Left cardiac atrium (tissue), 4 donors: ENCODE measurements at regions not wholly inside any gene's neighbourhood (a gene's known extent, or its start where the extent isn't known, plus 50 kb on each side); places are given as distances from the start of the nearest gene placed in this dataset.

Experiments used
- ATAC-seq, 2 donors: fragments of 200-7000 bp; cut with Tn5 transposase; one replicate each; pipeline ENCODE4 v1.9.1; 2020; ENCODE audit warnings: mild to moderate bottlenecking in 2 of 2, moderate library complexity in 2 of 2
- DNase-seq: peaks from one replicate; pipeline ENCODE4 v3.0.0-alpha.2; 2020
- intact Hi-C, 2 donors: fragments of 100-400 bp; cut with DNase I; formaldehyde crosslinking; loops; one replicate each; pipeline versions ENCODE4 v1.14.1 to v1.15.1; 2022 to 2023
- donor health status: DM: no; HTN: yes; CAD: no.
- donor health status: DM: no; HTN: yes; CAD: no; lungs with severe emphysema.
- donor health status: DM: yes; HTN: yes; CAD: no.
- donor health status: Dilated cardiomyopathy.

DNA sequence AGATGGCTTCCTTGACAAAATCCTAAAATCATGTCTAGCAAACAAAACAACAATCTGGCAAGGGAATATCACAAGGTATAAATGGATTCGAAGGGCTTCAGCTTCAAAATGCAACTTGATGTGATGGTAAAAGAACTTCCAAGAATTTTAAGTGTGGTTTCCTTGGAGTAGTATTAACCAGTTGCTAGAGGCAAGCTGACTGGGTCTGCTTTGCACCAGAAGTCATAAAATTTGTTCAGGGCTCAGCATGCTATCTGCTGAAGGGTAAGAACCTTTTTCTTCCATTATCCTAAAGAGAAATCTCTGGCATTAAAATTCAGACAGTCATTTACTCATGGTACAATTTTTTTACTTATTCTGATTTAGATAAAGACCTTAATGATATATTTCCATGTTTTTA, 516.7 kb downstream of the TXNL1 start:
- intact Hi-C loops = no loop called here
- DNase-seq = no peak
- ATAC-seq = no peak

GRCh38 chr18:56120782-56121181, 517.6 kb downstream of the TXNL1 start:
- DNase-seq (no peak), ATAC-seq (no peak)
- intact Hi-C loops = no loop called here

DNA sequence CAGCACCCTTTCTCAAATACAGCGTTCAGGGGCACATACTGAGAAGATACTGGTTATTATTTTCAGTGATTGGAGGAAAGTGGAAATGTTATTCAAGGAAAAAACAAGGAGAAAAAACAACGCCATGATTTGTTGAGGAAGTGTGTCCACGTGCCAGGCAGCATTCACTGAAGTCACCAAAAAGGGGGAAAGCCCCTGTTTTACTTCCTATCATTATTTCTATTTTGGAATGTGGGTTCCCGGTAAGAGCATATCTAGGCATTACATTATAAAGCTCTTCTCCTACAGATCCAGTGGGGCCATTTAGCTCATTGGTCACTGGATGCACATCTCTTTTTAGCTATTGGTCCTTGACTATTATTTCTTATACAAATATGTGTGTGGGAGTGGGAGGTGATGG, 518.7 kb downstream of the TXNL1 start:
- intact Hi-C loops = no loop called here
- ATAC-seq = no peak
- DNase-seq = no peak

GRCh38 chr18:56118422-56118821, 520.0 kb downstream of the TXNL1 start:
- intact Hi-C loops = no loop called here
- ATAC-seq (no peak), DNase-seq (no peak)

DNA sequence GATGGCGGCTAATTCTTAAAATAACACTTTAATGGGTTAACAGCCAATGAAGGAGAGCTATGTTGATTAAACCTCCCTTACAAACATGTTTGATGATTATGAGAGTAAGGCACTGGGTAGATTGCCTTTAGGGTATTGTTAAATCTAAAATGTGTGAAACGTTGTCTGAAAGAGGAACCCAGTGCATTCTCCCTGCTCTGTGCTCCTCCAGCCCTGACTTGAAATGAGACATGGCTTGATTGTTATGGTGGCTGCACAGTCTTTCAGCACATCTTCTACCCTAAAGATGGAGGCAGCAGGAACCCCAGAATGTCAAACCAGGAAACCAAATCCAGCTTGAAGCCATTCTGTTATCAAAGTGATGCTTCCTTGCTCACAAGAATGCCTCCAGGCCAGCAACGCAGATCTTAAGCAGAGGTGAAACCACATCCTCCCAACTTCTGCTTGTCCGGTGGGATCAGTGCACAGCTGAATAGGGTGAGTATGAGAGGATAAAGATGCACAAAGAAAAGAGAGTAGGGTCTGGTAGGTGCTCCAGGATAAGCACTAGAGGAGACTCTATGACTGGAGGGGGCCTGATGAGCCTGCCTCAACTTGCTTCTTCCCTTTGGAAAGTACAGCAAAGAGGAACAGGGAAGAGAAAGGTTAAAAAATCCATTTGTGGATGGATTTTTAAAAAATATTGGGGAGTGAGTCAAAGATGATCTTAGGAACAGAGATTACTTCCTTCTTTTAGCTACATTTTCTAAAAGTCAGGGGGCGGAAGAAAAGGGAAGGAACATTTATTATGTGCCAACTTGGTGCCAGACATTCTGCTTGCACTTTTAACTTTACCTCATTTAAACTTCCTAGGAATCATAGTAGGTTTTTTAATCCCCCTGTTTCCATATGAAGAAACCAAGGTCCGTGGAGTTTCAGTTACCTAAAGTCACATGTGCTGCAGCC, 523.0 kb downstream of the TXNL1 start:
- DNase-seq (no peak), ATAC-seq (no peak)
- intact Hi-C loops = no loop called here

- ATAC-seq (no peak), DNase-seq (no peak)
- intact Hi-C loops = no loop called here
These were observed 525.0 kb upstream of the TCF4 start for GRCh38 chr18:56112984-56113383.

GRCh38 chr18:56112013-56112749, 524.2 kb upstream of the TCF4 start:
- intact Hi-C loops = no loop called here
- ATAC-seq = no peak
- DNase-seq = no peak

- no peak for ATAC-seq
- intact Hi-C loops = no loop called here
These were observed 521.8 kb upstream of the TCF4 start for GRCh38 chr18:56109757-56110156.

GRCh38 chr18:56108478-56109367, 520.7 kb upstream of the TCF4 start:
- ATAC-seq = peak in 1 of 2 donors; percentile 38
- intact Hi-C loops = no loop called here
- no peak for DNase-seq

More at GRCh38 chr18:56109757-56110156, 521.8 kb upstream of the TCF4 start:
- no peak for DNase-seq

GRCh38 chr18:56107821-56108477, 520.0 kb upstream of the TCF4 start:
- intact Hi-C loops = no loop called here
- ATAC-seq (peak in 1 of 2 donors; percentile 22), DNase-seq (no peak)

DNA sequence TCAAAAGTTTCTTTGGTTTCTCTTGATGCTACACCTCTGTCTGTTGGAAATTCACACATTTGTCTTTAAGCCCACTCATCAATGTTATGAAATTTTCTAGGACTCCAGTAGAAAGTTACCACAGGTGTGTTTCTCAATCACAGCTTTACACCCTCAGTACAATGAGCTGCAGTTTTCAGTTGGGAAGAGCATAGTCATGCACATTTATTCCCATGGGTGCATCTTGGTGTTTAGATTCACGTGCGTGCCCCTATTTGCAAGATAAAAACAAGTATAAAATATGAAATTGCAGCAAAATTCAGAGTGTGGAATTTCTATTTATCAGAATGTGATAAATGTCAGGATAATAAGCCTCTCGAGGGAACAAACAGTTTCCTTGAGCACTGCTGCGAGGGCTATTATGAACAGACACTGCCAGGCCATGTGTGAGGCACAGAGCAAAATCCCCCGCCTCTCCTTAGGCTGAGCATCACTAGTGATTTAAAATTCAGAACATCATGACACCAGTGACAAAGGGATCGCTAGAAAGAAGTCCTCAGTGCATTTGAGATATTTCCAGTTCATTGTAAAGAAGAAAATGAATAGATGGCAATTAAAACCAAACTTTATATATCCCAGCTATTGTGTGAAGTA, 512.2 kb upstream of the TCF4 start:
- ATAC-seq (no peak), DNase-seq (no peak)
- intact Hi-C loops = no loop called here

GRCh38 chr18:56097621-56098020, 509.6 kb upstream of the TCF4 start:
- intact Hi-C loops = no loop called here
- ATAC-seq = no peak
- no peak for DNase-seq

DNA sequence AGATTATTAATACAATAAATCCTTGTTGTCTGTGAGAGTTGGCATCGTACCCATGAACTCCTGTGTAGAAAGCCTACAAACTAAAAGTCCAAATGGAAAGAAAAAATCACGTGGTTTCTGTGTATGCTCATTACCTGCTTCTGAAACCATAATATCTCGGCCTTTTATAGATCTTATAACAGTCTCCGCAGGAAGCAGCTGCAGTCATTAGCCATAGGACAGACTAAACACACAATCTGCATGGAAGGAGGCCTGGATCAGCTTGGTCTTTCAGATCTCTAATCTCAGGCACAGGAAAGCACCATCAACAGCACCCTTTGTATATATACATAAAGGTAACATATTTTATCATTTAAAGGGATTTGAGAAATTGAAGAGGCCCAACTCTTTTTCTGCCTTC, 508.9 kb upstream of the TCF4 start:
- intact Hi-C loops = no loop called here
- DNase-seq (no peak), ATAC-seq (no peak)

DNA sequence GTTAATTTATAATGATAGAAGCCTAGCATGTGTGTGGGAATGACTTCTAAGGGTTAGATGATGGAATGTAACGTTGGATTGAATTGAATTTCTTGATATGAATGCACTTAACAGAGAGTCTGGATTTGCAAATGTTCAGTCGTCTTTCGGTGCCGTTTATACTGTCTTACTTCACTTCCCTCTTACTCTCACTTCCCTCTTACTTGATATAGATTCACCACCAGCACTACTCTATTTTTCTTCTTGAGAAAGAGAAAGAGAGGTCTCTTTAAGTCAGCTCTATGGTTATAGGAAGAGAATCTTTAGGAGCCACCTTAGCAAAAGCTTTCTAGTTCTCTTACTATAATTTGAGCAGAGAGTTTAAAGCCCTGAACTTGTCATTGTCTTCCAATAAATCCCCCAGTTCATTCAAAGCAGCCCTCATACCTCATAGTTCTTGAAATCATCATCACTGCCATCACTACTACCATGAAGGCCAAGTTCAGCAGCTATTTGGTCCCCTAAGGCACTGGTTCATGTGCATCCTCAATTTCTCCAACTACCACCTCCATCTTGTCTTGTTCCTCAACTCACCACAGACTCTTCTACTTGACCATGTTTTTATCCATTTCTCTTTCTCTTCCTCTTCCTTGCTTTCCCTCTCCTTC, 501.7 kb upstream of the TCF4 start:
- intact Hi-C loops = no loop called here

DNA sequence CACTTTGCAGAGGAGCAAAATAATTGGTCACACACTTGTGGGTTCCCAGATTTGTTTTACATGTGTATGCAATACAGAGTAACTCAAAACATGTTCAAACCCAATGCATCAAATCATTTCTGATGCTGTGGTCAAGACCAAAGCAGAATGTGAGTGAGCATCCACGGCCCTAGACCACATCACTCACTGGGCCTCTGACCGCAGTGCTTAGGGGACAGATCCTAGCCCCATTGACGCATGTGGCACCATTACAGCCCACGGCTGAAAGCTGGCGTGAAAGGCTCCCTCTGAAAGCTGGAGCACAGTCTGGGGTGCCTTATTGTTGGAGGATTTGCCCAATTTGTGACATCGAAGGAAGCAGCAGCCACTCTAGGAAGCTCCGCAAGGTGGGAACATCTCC, 498.8 kb upstream of the TCF4 start:
- no peak for ATAC-seq
- intact Hi-C loops = no loop called here
- DNase-seq = no peak

More for the DNA sequence above, 501.7 kb upstream of the TCF4 start:
- DNase-seq (no peak), ATAC-seq (no peak)

DNA sequence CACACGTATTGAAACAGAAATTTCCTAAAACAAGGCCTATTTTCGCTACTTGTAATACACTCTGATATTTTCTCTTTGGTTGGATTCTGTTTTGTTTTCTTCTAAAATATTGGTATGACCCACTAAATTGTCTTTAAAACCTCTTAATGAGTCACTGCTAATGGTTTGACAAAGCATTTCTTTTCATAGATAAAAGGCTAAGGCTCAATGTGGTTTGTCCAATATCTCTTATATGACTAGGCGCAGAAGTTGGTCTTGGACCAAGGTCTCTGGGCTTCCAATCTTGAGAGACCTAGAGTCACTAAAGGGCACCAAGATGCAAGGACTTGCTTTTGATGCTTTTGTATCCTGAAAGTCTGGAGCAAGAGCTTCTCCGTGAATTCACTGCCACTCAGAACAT, 498.2 kb upstream of the TCF4 start:
- ATAC-seq = no peak
- intact Hi-C loops = no loop called here
- no peak for DNase-seq

DNA sequence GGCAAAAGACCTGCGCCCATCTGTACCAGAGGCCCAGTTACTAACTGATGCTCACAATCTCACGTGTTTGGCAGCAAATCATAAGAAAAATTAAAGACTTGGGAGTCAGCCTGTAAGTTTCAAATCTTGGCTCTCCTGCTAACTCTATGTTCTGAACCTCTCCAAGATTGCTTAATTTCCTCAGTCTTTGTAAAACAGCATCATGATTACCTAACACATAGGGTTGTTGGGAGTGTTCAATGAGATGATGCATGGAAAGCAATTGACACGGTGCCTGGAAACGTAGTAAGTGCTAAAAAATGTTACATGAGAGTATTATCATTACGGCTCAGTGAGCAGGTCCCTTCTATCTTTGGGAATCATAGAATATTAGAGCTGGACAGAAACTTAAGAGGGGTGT, 497.6 kb upstream of the TCF4 start:
- DNase-seq = peak; percentile 29
- intact Hi-C loops = no loop called here

More for the DNA sequence above, 497.6 kb upstream of the TCF4 start:
- peak; percentile 53 to 91 for ATAC-seq
